H1 (cell line): ENCODE measurements at regions not wholly inside any gene's neighbourhood (a gene's known extent, or its start where the extent isn't known, plus 50 kb on each side); places are given as distances from the start of the nearest gene placed in this dataset.

ENCODE experiments used
- CTCF ChIA-PET: fragments of 300-600 bp; sonication (Branson Sonifier 250); formaldehyde crosslinking; loops from one replicate; lab custom pipeline; 2021; ENCODE audit not compliant: partially characterized antibody; lab: Charles Lee
- POLR2A ChIA-PET: fragments of 300-600 bp; sonication (Branson Sonifier 250); formaldehyde crosslinking; loops from one replicate; lab custom pipeline; 2021; ENCODE audit warnings: inconsistent platforms; ENCODE audit not compliant: partially characterized antibody; lab: Charles Lee
- DNase-seq, 2 experiments: peaks; one replicate each; pipeline versions ENCODE4 v3.0.0 to v3.0.0-alpha.2; 2010 to 2022; ENCODE audit warnings: low spot score in 2 of 2, low read depth in 1 of 2, mixed read lengths in 1 of 2
- FAIRE-seq: peaks from 2 replicates; lab custom pipeline; 2011; peaks lifted over from hg19 to GRCh38; lab: Jason Lieb, UNC
- H2AFZ ChIP-seq: 2 replicates; pipeline ENCODE4 v1.8.1; 2012; ENCODE audit warnings: low read length, inconsistent platforms
- H2AK5ac ChIP-seq: 2 replicates; pipeline ENCODE4 v1.6.1; 2013; ENCODE audit warnings: low read depth, low read length
- H2BK120ac ChIP-seq: replicated peaks from 2 replicates; pipeline ENCODE3; 2013; ENCODE audit warnings: low read depth, low read length, inconsistent platforms
- H2BK12ac ChIP-seq: 2 replicates; pipeline ENCODE4 v1.6.1; 2013; ENCODE audit warnings: low read depth, low read length
- H2BK15ac ChIP-seq: 2 replicates; pipeline ENCODE4 v1.6.1; 2013; ENCODE audit warnings: low read length
- H2BK20ac ChIP-seq: 2 replicates; pipeline ENCODE4 v1.6.1; 2013; ENCODE audit warnings: low read length
- H2BK5ac ChIP-seq: 2 replicates; pipeline ENCODE4 v1.6.1; 2013; ENCODE audit warnings: low read depth, low read length
- H3K14ac ChIP-seq: 2 replicates; pipeline ENCODE4 v1.6.1; 2013; ENCODE audit warnings: inconsistent platforms; ENCODE audit not compliant: insufficient read length
- H3K18ac ChIP-seq: 2 replicates; pipeline ENCODE4 v1.6.1; 2013; ENCODE audit warnings: low read length; ENCODE audit errors: extremely low read depth
- H3K23ac ChIP-seq: 2 replicates; pipeline ENCODE4 v1.6.1; 2013; ENCODE audit warnings: inconsistent platforms; ENCODE audit not compliant: insufficient read length
- H3K23me2 ChIP-seq: 2 replicates; pipeline ENCODE4 v1.6.1; 2013; ENCODE audit warnings: low read depth, low read length
- H3K27ac ChIP-seq: 2 replicates; pipeline ENCODE4 v1.6.1; 2011; ENCODE audit warnings: low read depth, low read length, inconsistent platforms
- H3K27me3 ChIP-seq, 4 experiments: replicated peaks in 1 of 4; 1 replicate in 1 of 4; 2 replicates in 3 of 4; pipeline versions ENCODE4 v1.6.1 to v1.8.1; 2011 to 2013; ENCODE audit warnings: low read length in 3 of 4, mild to moderate bottlenecking in 3 of 4, inconsistent platforms in 2 of 4, mixed read lengths in 2 of 4, moderate library complexity in 1 of 4; ENCODE audit not compliant: control insufficient read depth in 3 of 4, insufficient read depth in 3 of 4; ENCODE audit errors: extremely low read depth in 1 of 4
- H3K36me3 ChIP-seq, 4 experiments: 2 replicates each; pipeline versions ENCODE4 v1.6.1 to v1.8.1; 2011 to 2013; ENCODE audit warnings: mild to moderate bottlenecking in 4 of 4, low read length in 3 of 4, moderate library complexity in 2 of 4, control low read depth in 1 of 4, inconsistent platforms in 1 of 4; ENCODE audit not compliant: insufficient read depth in 4 of 4, control insufficient read depth in 2 of 4
- H3K4ac ChIP-seq: replicated peaks from 2 replicates; pipeline ENCODE3; 2013; ENCODE audit warnings: low read length, low read depth, mixed read lengths, inconsistent platforms; ENCODE audit not compliant: insufficient read length
- H3K4me1 ChIP-seq, 4 experiments: replicated peaks in 1 of 4; 1 replicate in 1 of 4; 2 replicates in 3 of 4; pipeline versions ENCODE4 v1.6.1 to v1.8.1; 2011 to 2013; ENCODE audit warnings: low read length in 3 of 4, inconsistent platforms in 2 of 4, mixed read lengths in 1 of 4; ENCODE audit not compliant: insufficient read depth in 4 of 4, control insufficient read depth in 3 of 4
- H3K4me2 ChIP-seq, 2 experiments: 2 replicates each; pipeline versions ENCODE4 v1.6.1 to v1.8.1; 2011 to 2013; ENCODE audit warnings: low read depth in 2 of 2, low read length in 2 of 2, control low read depth in 1 of 2, inconsistent platforms in 1 of 2, mild to moderate bottlenecking in 1 of 2; ENCODE audit not compliant: insufficient read depth in 1 of 2
- H3K4me3 ChIP-seq, 4 experiments: fragments of 200-600, 300-600 bp in 1 of 4; sonication (generic), shearing (Covaris generic), sonication (Bioruptor Twin) in 1 of 4; 2 replicates each; pipeline versions ENCODE4 v1.5.1 to v1.8.1; 2011 to 2016; ENCODE audit warnings: low read length in 4 of 4, low read depth in 3 of 4, control low read depth in 2 of 4, inconsistent platforms in 2 of 4, mild to moderate bottlenecking in 2 of 4, mixed read lengths in 1 of 4, moderate library complexity in 1 of 4; ENCODE audit not compliant: insufficient read depth in 2 of 4; ENCODE audit errors: extremely low read depth in 1 of 4
- H3K56ac ChIP-seq: replicated peaks from 2 replicates; pipeline ENCODE3; 2013; ENCODE audit warnings: low read depth, mild to moderate bottlenecking, mixed read lengths, low read length, inconsistent platforms; ENCODE audit not compliant: insufficient read length
- H3K79me1 ChIP-seq: 2 replicates; pipeline ENCODE4 v1.6.1; 2013; ENCODE audit warnings: low read depth, low read length, control low read depth
- H3K79me2 ChIP-seq, 2 experiments: 2 replicates each; pipeline versions ENCODE4 v1.6.1 to v1.8.1; 2012 to 2013; ENCODE audit warnings: low read length in 2 of 2, mild to moderate bottlenecking in 2 of 2, inconsistent platforms in 1 of 2; ENCODE audit not compliant: insufficient read depth in 2 of 2, control insufficient read depth in 1 of 2
- H3K9ac ChIP-seq, 4 experiments: replicated peaks in 1 of 4; 1 replicate in 1 of 4; 2 replicates in 3 of 4; pipeline versions ENCODE4 v1.6.1 to v1.8.1; 2011 to 2013; ENCODE audit warnings: low read depth in 3 of 4, low read length in 3 of 4, control low read depth in 2 of 4, mild to moderate bottlenecking in 2 of 4, moderate library complexity in 2 of 4, inconsistent platforms in 1 of 4; ENCODE audit errors: extremely low read depth in 1 of 4
- H3K9me3 ChIP-seq, 2 experiments: 2 replicates each; pipeline versions ENCODE4 v1.6.1 to v1.8.1; 2012 to 2013; ENCODE audit warnings: mild to moderate bottlenecking in 2 of 2, moderate library complexity in 2 of 2, control low read depth in 1 of 2, inconsistent platforms in 1 of 2, low read depth in 1 of 2, low read length in 1 of 2, mixed read lengths in 1 of 2; ENCODE audit not compliant: insufficient read depth in 2 of 2
- H4K20me1 ChIP-seq, 2 experiments: replicated peaks in 1 of 2; 2 replicates each; pipeline versions ENCODE3 to v1.8.1; 2011 to 2013; ENCODE audit warnings: inconsistent platforms in 2 of 2, low read length in 2 of 2, mild to moderate bottlenecking in 1 of 2; ENCODE audit not compliant: insufficient read depth in 2 of 2, control insufficient read depth in 1 of 2
- H4K5ac ChIP-seq: 2 replicates; pipeline ENCODE4 v1.6.1; 2013; ENCODE audit warnings: low read length, low read depth, mixed read lengths, inconsistent platforms; ENCODE audit not compliant: insufficient read length
- H4K8ac ChIP-seq: 2 replicates; pipeline ENCODE4 v1.8.0; 2013; ENCODE audit warnings: mild to moderate bottlenecking, moderate library complexity, low read length, inconsistent platforms; ENCODE audit not compliant: insufficient read depth; ENCODE audit errors: extremely low read depth
- H4K91ac ChIP-seq: replicated peaks from 2 replicates; pipeline ENCODE3; 2013; ENCODE audit warnings: low read length, mixed read lengths, inconsistent platforms; ENCODE audit not compliant: insufficient read length
- CREB1 ChIP-seq: IDR thresholded peaks from 2 replicates; pipeline ENCODE4 v1.6.1; 2012; ENCODE audit warnings: inconsistent platforms
- EZH2 ChIP-seq: fragments of 200-600 bp; sonication (generic); IDR thresholded peaks from 2 replicates; pipeline ENCODE4 v1.7.1; 2012; ENCODE audit warnings: low read depth, mild to moderate bottlenecking, moderate library complexity, low read length, inconsistent platforms; ENCODE audit not compliant: severe bottlenecking
- GABPA ChIP-seq: IDR thresholded peaks from 2 replicates; pipeline ENCODE4 v1.6.1; 2011; ENCODE audit warnings: mild to moderate bottlenecking, low read length, moderate library complexity, borderline replicate concordance; ENCODE audit not compliant: insufficient read depth
- RAD21 ChIP-seq, 2 experiments: IDR thresholded peaks in 1 of 2; conservative IDR thresholded peaks in 1 of 2; 2 replicates each; pipeline ENCODE4 v1.6.1; 2011; ENCODE audit warnings: low read depth in 2 of 2, low read length in 2 of 2, improper control_type of control experiment in 1 of 2, inconsistent platforms in 1 of 2, mild to moderate bottlenecking in 1 of 2, moderate library complexity in 1 of 2
- SIN3A ChIP-seq, 2 experiments: IDR thresholded peaks in 1 of 2; conservative IDR thresholded peaks in 1 of 2; 2 replicates each; pipeline ENCODE4 v1.6.1; 2011 to 2012; ENCODE audit warnings: low read length in 2 of 2, improper control_type of control experiment in 1 of 2, low read depth in 1 of 2, mild to moderate bottlenecking in 1 of 2
- SP2 ChIP-seq: IDR thresholded peaks from 2 replicates; pipeline ENCODE4 v1.6.1; 2012; ENCODE audit warnings: mild to moderate bottlenecking, low read length, inconsistent platforms
- SRF ChIP-seq: IDR thresholded peaks from 2 replicates; pipeline ENCODE4 v1.6.1; 2011; ENCODE audit warnings: mild to moderate bottlenecking, low read depth, low read length, moderate library complexity
- WGBS, 2 experiments: shearing (Covaris generic) in 1 of 2; methylation state at CpG; one replicate each; pipeline versions ENCODE4 v1.1.6 to v1.1.7; 2013 to 2015; ENCODE audit warnings: low lambda C conversion rate in 2 of 2, mixed read lengths in 2 of 2, inconsistent platforms in 1 of 2, low coverage in 1 of 2, missing lambda C conversion rate in 1 of 2; ENCODE audit not compliant: insufficient replicate concordance in 2 of 2, insufficient coverage in 1 of 2, insufficient read length in 1 of 2; ENCODE audit errors: extremely low coverage in 1 of 2, missing lambda C conversion rate in 1 of 2; 5-methylcytosine and 5-hydroxymethylcytosine counted together
- TF ChIP-seq, protein P1 (sequence below), 3 experiments: IDR thresholded peaks; 1 replicate in 2 of 3; 2 replicates in 1 of 3; pipeline versions ENCODE4 v1.5.1 to v1.6.1; 2011; ENCODE audit warnings: low read length in 3 of 3, mild to moderate bottlenecking in 3 of 3, inconsistent platforms in 2 of 3, low read depth in 1 of 3, moderate library complexity in 1 of 3; ENCODE audit not compliant: insufficient read depth in 1 of 3; ENCODE audit errors: control extremely low read depth in 1 of 3

DNA sequence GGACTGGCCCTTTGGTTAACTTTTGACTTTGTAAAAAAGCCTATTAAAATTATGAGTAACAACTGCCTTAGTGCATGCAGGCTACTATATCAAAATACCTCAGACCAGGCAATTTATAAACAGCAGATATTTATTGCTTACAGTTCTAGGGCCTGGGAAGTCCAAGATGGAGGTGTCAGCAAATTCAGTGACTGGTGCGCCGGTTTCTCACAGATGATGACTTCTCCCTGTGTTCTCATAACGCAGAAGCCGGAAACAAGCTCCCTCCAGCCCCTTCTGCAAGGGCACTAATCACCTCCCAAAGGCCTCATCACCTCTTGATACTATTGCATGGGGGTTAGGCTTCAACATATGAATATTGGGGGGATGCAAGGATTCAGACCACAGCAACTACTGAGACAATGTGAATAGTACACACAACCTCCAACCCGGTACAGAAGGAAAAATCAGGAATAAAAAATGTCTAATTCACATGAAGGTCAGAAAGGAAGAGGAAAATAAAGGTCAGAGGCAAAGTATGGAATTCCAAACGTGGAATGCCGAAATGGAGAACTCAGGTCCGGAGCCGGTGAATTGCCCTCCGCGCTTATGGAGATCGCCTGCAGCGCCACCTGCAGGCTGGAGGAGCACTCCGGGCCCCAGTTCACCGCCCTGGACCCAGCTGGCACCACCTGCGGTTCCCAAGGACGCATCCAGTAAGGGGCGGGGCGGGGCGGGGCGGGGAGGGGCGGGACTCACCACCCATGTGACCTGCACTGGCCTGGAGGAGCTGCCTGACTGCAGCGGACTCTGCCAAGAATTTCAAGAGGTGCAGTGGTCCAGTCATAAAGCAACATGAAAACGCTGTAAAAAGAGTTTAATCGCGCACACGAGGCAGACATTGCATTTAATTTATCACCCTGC is 203.4 kb downstream of the KIF26A start:
- Histone ChIP-seq H4K20me1 (no peaks in the 10 kb centered on the region), H3K9me3 (peaks cover 0 to 3% of the 10 kb centered on the region in 2 experiments; a peak in 2 of 4 replicates), H3K27ac (no peak overlapping the region), H3K56ac (no peak overlapping the region), H2BK12ac (no peak overlapping the region), H3K23me2 (no peaks in the 10 kb centered on the region), H2BK120ac (no peak overlapping the region), H3K79me1 (no peaks in the 10 kb centered on the region), H4K91ac (no peak overlapping the region), H3K4me2 (peak overlapping the region; percentile 7 to 50; a peak in 1 of 4 replicates), H3K4ac (no peak overlapping the region), H2BK20ac (no peak overlapping the region), H3K79me2 (no peaks in the 10 kb centered on the region), H3K36me3 (no peaks in the 10 kb centered on the region), H3K18ac (peak overlapping the region; percentile 51; the same call in 1 of the 2 replicates), H3K4me1 (peaks cover 0 to 12% (median 6%) of the 10 kb centered on the region in 4 experiments; a peak in 5 of 7 replicates), H2AK5ac (no peak overlapping the region), H4K8ac (no peak overlapping the region), H2BK5ac (no peak overlapping the region), H2AFZ (peak overlapping the region; percentile 99), H3K9ac (no peak overlapping the region), H3K23ac (no peak overlapping the region), H3K4me3 (peak overlapping the region in 3 of 4 experiments; percentile 13 to 50 (median 29); a peak in 3 of 8 replicates), H3K14ac (no peak overlapping the region), H4K5ac (no peak overlapping the region), H2BK15ac (no peak overlapping the region), H3K27me3 (no peaks in the 10 kb centered on the region)
- ChIA-PET POLR2A (interaction anchor here (1.0 kb wide), 1 partner anchor 123 kb away, joined by 4 read pairs; no protein-coding TSS in a partner anchor), CTCF (interaction anchor here (0.8 to 4.0 kb wide), 18 partner anchors 9 to 223 kb away, joined by 3 to 30 read pairs (median 4); no protein-coding TSS in a partner anchor)
- WGBS, 2 experiments: 45% methylated on average over 27 of the region's 27 CpGs; no CpG with 5 or more reads in 1 of the 2 experiments
- peak; percentile 68 to 85 for DNase-seq
- FAIRE-seq: peak; percentile 36
- TF ChIP-seq CREB1 (no peak), SIN3A (conservative IDR thresholded peaks at IDR 0.05 in 1 of 2, IDR thresholded peaks at IDR 0.05 in 1 of 2; ENCODE audit: low read depth in 1 of 2, low read length in 2 of 2) (peak; percentile 23 to 54; a peak in 1 of 4 replicates), SP2 (peak; percentile 34; the same call in 1 of the 2 replicates), SRF (no peak), EZH2 (no peak), GABPA (no peak), RAD21 (IDR thresholded peaks at IDR 0.05 in 1 of 2, conservative IDR thresholded peaks at IDR 0.05 in 1 of 2; ENCODE audit: low read depth in 2 of 2, low read length in 2 of 2) (peak; percentile 52 to 65)
- TF ChIP-seq, protein P1, sequence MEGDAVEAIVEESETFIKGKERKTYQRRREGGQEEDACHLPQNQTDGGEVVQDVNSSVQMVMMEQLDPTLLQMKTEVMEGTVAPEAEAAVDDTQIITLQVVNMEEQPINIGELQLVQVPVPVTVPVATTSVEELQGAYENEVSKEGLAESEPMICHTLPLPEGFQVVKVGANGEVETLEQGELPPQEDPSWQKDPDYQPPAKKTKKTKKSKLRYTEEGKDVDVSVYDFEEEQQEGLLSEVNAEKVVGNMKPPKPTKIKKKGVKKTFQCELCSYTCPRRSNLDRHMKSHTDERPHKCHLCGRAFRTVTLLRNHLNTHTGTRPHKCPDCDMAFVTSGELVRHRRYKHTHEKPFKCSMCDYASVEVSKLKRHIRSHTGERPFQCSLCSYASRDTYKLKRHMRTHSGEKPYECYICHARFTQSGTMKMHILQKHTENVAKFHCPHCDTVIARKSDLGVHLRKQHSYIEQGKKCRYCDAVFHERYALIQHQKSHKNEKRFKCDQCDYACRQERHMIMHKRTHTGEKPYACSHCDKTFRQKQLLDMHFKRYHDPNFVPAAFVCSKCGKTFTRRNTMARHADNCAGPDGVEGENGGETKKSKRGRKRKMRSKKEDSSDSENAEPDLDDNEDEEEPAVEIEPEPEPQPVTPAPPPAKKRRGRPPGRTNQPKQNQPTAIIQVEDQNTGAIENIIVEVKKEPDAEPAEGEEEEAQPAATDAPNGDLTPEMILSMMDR (IDR thresholded peaks at IDR 0.05; ENCODE audit: control extremely low read depth in 1 of 3, insufficient read depth in 1 of 3, low read depth in 1 of 3, low read length in 3 of 3): peak; percentile 74 to 78 (median 74)
